Trophoblast cell (in vitro differentiated cells and primary cell): ENCODE measurements at regions not wholly inside any gene's neighbourhood (a gene's known extent, or its start where the extent isn't known, plus 50 kb on each side); places are given as distances from the start of the nearest gene placed in this dataset.

Experiments used
- DNase-seq, 2 donors: peaks; one replicate each; pipeline ENCODE4 v3.0.0-alpha.2; 2016
- H2AFZ ChIP-seq: 2 replicates; pipeline ENCODE4 v1.6.1; 2013; ENCODE audit warnings: low read length, moderate library complexity, mild to moderate bottlenecking; ENCODE audit not compliant: insufficient read depth, poor library complexity
- H2AK5ac ChIP-seq: 2 replicates; pipeline ENCODE4 v1.6.1; 2013; ENCODE audit warnings: mild to moderate bottlenecking, low read length
- H2BK120ac ChIP-seq: 2 replicates; pipeline ENCODE4 v1.6.1; 2013; ENCODE audit warnings: low read length, mild to moderate bottlenecking, moderate library complexity; ENCODE audit not compliant: insufficient read depth, poor library complexity
- H2BK12ac ChIP-seq: 2 replicates; pipeline ENCODE4 v1.6.1; 2013; ENCODE audit warnings: mild to moderate bottlenecking, low read length, moderate library complexity
- H2BK5ac ChIP-seq: 2 replicates; pipeline ENCODE4 v1.6.1; 2013; ENCODE audit warnings: low read length, low read depth, moderate library complexity, mild to moderate bottlenecking; ENCODE audit not compliant: poor library complexity
- H3K14ac ChIP-seq: 2 replicates; pipeline ENCODE4 v1.6.1; 2013; ENCODE audit warnings: mild to moderate bottlenecking, low read length
- H3K18ac ChIP-seq: 2 replicates; pipeline ENCODE4 v1.6.1; 2013; ENCODE audit warnings: mild to moderate bottlenecking, low read length
- H3K23ac ChIP-seq: 2 replicates; pipeline ENCODE4 v1.6.1; 2013; ENCODE audit warnings: low read length
- H3K27ac ChIP-seq: 2 replicates; pipeline ENCODE4 v1.5.1; 2013; ENCODE audit warnings: low read depth, mild to moderate bottlenecking, inconsistent platforms, low read length, moderate library complexity
- H3K27me3 ChIP-seq: 2 replicates; pipeline ENCODE4 v1.6.1; 2013; ENCODE audit warnings: inconsistent platforms, mild to moderate bottlenecking, low read length, moderate library complexity; ENCODE audit not compliant: insufficient read depth
- H3K36me3 ChIP-seq, 2 experiments: 1 replicate in 1 of 2; 2 replicates in 1 of 2; pipeline ENCODE4 v1.6.1; 2013; ENCODE audit warnings: low read length in 2 of 2, mild to moderate bottlenecking in 2 of 2, moderate library complexity in 1 of 2; ENCODE audit not compliant: insufficient read depth in 2 of 2, control insufficient read depth in 1 of 2
- H3K4ac ChIP-seq: 2 replicates; pipeline ENCODE4 v1.6.1; 2013; ENCODE audit warnings: low read depth, mild to moderate bottlenecking, low read length, moderate library complexity
- H3K4me1 ChIP-seq, 2 experiments: 1 replicate in 1 of 2; 2 replicates in 1 of 2; pipeline ENCODE4 v1.6.1; 2013; ENCODE audit warnings: low read length in 2 of 2, mild to moderate bottlenecking in 2 of 2, moderate library complexity in 1 of 2; ENCODE audit not compliant: insufficient read depth in 2 of 2, control insufficient read depth in 1 of 2
- H3K4me2 ChIP-seq: 2 replicates; pipeline ENCODE4 v1.6.1; 2013; ENCODE audit warnings: inconsistent platforms, mild to moderate bottlenecking, low read length, moderate library complexity
- H3K4me3 ChIP-seq: 2 replicates; pipeline ENCODE4 v1.5.1; 2013; ENCODE audit warnings: mild to moderate bottlenecking, low read depth, low read length, inconsistent platforms
- H3K79me1 ChIP-seq: one replicate; pipeline ENCODE4 v1.6.1; 2013; ENCODE audit warnings: low read length
- H3K79me2 ChIP-seq: 2 replicates; pipeline ENCODE4 v1.6.1; 2013; ENCODE audit warnings: low read length, mild to moderate bottlenecking; ENCODE audit not compliant: control insufficient read depth, insufficient read depth, poor library complexity
- H3K9ac ChIP-seq: 2 replicates; pipeline ENCODE4 v1.6.1; 2013; ENCODE audit warnings: mild to moderate bottlenecking, low read length
- H3K9me3 ChIP-seq: 2 replicates; pipeline ENCODE4 v1.6.1; 2013; ENCODE audit warnings: low read depth, mild to moderate bottlenecking, control low read depth, inconsistent platforms, low read length; ENCODE audit not compliant: insufficient read depth
- H4K12ac ChIP-seq: 2 replicates; pipeline ENCODE4 v1.6.1; 2013; ENCODE audit warnings: low read depth, mild to moderate bottlenecking, low read length, moderate library complexity
- H4K8ac ChIP-seq: 2 replicates; pipeline ENCODE4 v1.6.1; 2013; ENCODE audit warnings: low read depth, mild to moderate bottlenecking, low read length, moderate library complexity
- H4K91ac ChIP-seq: one replicate; pipeline ENCODE4 v1.6.1; 2013; ENCODE audit warnings: low read depth, mild to moderate bottlenecking, low read length, moderate library complexity
- WGBS: extraction: QIAGEN DNeasy Blood & Tissue Kit; methylation state at CpG from one replicate; pipeline ENCODE4 v1.1.7; 2013; ENCODE audit warnings: missing lambda C conversion rate; ENCODE audit not compliant: insufficient read length, insufficient coverage; ENCODE audit errors: extremely low coverage; 5-methylcytosine and 5-hydroxymethylcytosine counted together

- Histone ChIP-seq H2BK12ac (no peak overlapping the region), H2BK120ac (no peak overlapping the region), H3K23ac (no peak overlapping the region), H3K4me2 (no peak overlapping the region), H3K4ac (no peak overlapping the region), H2BK5ac (no peak overlapping the region), H3K36me3 (no peaks in the 10 kb centered on the region), H4K12ac (no peak overlapping the region), H3K79me2 (no peaks in the 10 kb centered on the region), H3K4me3 (no peak overlapping the region), H3K18ac (no peak overlapping the region), H4K8ac (no peak overlapping the region), H2AK5ac (no peak overlapping the region), H3K9ac (no peak overlapping the region), H3K27me3 (no peaks in the 10 kb centered on the region), H3K14ac (no peak overlapping the region), H4K91ac (no peak overlapping the region), H3K79me1 (no peaks in the 10 kb centered on the region), H3K9me3 (no peaks in the 10 kb centered on the region), H2AFZ (no peak overlapping the region), H3K27ac (no peak overlapping the region), H3K4me1 (no peaks in the 10 kb centered on the region)
- DNase-seq, result no peak
- WGBS, result no CpG with 5 or more reads among the region's 6 CpGs
Measured at GRCh38 chr17:45709728-45710288, 74.3 kb upstream of the CRHR1 start.

DNA sequence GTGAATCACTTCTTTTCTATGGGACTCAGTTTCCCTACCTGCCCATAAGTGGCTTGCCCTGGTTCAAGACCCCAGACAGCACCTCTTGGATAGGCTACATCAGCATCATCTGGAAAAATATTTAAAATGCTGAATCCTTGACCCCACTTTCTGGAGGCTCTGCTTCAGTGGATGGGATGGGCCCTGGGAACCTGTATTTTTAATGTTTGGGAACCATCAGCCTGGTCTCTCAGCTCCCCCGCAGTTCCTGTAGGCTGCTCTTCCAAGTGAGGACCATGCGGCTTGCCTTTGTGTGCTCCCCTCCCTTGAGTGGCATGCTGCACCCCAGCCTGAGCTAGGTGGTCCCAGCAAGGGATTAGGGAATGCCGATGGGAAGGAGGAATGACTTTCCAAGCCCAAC, 68.3 kb upstream of the CRHR1 start:
- Histone ChIP-seq H2BK5ac (no peak overlapping the region), H3K14ac (no peak overlapping the region), H2BK120ac (no peak overlapping the region), H2BK12ac (no peak overlapping the region), H4K12ac (no peak overlapping the region), H3K36me3 (no peaks in the 10 kb centered on the region), H3K79me2 (no peaks in the 10 kb centered on the region), H3K18ac (no peak overlapping the region), H4K8ac (no peak overlapping the region), H3K27me3 (no peaks in the 10 kb centered on the region), H3K23ac (no peak overlapping the region), H2AK5ac (no peak overlapping the region), H3K9me3 (no peaks in the 10 kb centered on the region), H3K79me1 (no peaks in the 10 kb centered on the region), H4K91ac (no peak overlapping the region), H2AFZ (no peak overlapping the region), H3K9ac (no peak overlapping the region), H3K4me2 (no peak overlapping the region), H3K4ac (no peak overlapping the region), H3K4me1 (no peaks in the 10 kb centered on the region), H3K4me3 (no peak overlapping the region), H3K27ac (no peak overlapping the region)
- no peak for DNase-seq
- WGBS, result no CpG with 5 or more reads among the region's 3 CpGs

DNA sequence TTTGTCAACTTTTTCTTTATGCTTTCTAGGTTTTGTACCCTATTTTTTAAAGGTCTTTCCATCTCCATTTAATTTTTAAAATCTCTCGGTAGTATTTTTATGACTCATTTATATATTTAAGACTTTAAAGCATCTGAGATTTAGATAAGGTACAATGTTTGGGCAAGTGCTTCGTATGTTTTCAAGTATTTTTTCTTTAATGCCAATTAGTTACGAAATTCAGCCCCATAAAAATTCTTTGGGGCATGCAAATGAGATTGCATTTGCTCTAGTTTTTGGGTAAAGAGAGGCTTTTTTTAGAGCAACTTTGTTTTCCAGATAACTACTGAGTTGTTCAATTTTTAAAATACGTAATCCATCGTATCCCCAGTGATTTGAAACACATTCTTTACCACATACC, 65.3 kb upstream of the CRHR1 start:
- H4K12ac ChIP-seq, result no peak overlapping the region
- no peak overlapping the region for H3K4ac ChIP-seq
- H3K27me3 ChIP-seq, result no peaks in the 10 kb centered on the region
- H3K9me3 ChIP-seq, result no peaks in the 10 kb centered on the region
- no peak overlapping the region for H2BK120ac ChIP-seq
- no peak overlapping the region for H3K9ac ChIP-seq
- H3K79me1 ChIP-seq, result no peaks in the 10 kb centered on the region
- H2BK5ac ChIP-seq, result no peak overlapping the region
- H3K4me2 ChIP-seq, result no peak overlapping the region
- no peak overlapping the region for H2AK5ac ChIP-seq
- peak in 1 of 2 donors; percentile 1 for DNase-seq
- H2AFZ ChIP-seq, result no peak overlapping the region
- H3K23ac ChIP-seq, result no peak overlapping the region
- no peak overlapping the region for H3K18ac ChIP-seq
- H2BK12ac ChIP-seq, result no peak overlapping the region
- H4K8ac ChIP-seq, result no peak overlapping the region
- no peak overlapping the region for H3K4me3 ChIP-seq
- H3K36me3 ChIP-seq, result no peaks in the 10 kb centered on the region
- H3K14ac ChIP-seq, result no peak overlapping the region
- no CpG with 5 or more reads among the region's 5 CpGs for WGBS
- H3K4me1 ChIP-seq, result no peaks in the 10 kb centered on the region
- no peak overlapping the region for H3K27ac ChIP-seq
- H4K91ac ChIP-seq, result no peak overlapping the region
- no peaks in the 10 kb centered on the region for H3K79me2 ChIP-seq

DNA sequence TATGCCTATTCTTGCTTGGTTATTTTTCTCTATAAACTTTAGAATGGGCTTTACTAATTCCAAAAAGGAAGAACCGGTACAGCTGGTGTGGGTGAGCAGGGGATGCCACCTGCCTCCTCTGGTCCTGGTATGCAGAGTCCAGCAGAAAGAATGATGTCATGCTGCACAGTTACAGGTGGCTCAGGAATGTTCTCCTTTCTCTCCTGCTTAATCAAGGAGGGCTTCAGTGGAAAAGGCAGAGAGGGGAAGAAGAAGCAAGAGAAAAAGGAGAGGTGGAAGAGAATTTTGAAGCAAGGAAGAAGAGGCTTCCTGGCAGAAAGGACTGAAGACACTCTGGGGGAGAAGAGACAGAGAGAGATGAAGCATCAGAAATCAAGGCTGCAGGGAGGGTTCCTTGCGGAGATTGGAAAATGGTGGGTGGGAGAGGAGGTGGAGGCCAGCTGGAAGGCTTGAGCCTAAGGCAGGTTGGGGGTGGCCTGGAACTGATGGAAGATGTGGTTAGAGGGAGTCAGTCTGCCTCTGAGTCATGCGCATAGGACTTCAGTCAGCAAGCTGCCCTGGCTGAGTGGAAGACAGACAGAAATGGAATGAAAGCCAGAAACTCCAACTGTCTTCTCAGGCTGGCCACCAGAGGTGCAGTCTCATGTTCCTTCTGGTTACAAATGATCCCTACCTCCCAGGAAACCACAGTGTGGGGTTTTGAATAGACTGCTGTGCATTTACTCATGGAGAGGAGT, 64.6 kb upstream of the CRHR1 start:
- DNase-seq, result peak; percentile 14 to 53
- Histone ChIP-seq H3K79me2 (no peaks in the 10 kb centered on the region), H3K9me3 (no peaks in the 10 kb centered on the region), H3K4me3 (no peak overlapping the region), H2BK120ac (no peak overlapping the region), H2AFZ (no peak overlapping the region), H2BK12ac (no peak overlapping the region), H2BK5ac (no peak overlapping the region), H3K18ac (no peak overlapping the region), H2AK5ac (no peak overlapping the region), H3K9ac (no peak overlapping the region), H4K12ac (no peak overlapping the region), H3K4ac (no peak overlapping the region), H3K36me3 (no peaks in the 10 kb centered on the region), H4K8ac (no peak overlapping the region), H3K23ac (no peak overlapping the region), H3K27me3 (no peaks in the 10 kb centered on the region), H3K4me1 (no peaks in the 10 kb centered on the region), H4K91ac (no peak overlapping the region), H3K4me2 (no peak overlapping the region), H3K27ac (no peak overlapping the region), H3K79me1 (no peaks in the 10 kb centered on the region), H3K14ac (no peak overlapping the region)
- WGBS, result no CpG with 5 or more reads among the region's 3 CpGs
